CD14-positive monocyte (primary cell): ENCODE measurements at regions not wholly inside any gene's neighbourhood (a gene's known extent, or its start where the extent isn't known, plus 50 kb on each side); places are given as distances from the start of the nearest gene placed in this dataset.

ENCODE experiments used
- DNase-seq, 3 donors: peaks; one replicate each; pipeline ENCODE4 v3.0.0-alpha.2; 2011 to 2022
- H2AFZ ChIP-seq: 2 replicates; pipeline ENCODE4 v1.6.0; 2012; ENCODE audit warnings: mild to moderate bottlenecking, low read depth, low read length, inconsistent platforms; ENCODE audit not compliant: insufficient read depth, poor library complexity, severe bottlenecking
- H3K27ac ChIP-seq, 2 donors: 1 replicate in 1 of 2; 2 replicates in 1 of 2; pipeline ENCODE4 v1.5.1; 2012 to 2013; ENCODE audit warnings: low read length in 2 of 2, control low read depth in 1 of 2, inconsistent platforms in 1 of 2, low read depth in 1 of 2, mild to moderate bottlenecking in 1 of 2
- H3K27me3 ChIP-seq, 2 donors: one replicate each; pipeline versions ENCODE4 v1.6.0 to v1.6.1; 2011 to 2013; ENCODE audit warnings: low read length in 2 of 2; ENCODE audit not compliant: control insufficient read depth in 2 of 2, insufficient read depth in 2 of 2
- H3K36me3 ChIP-seq, 2 donors: replicated peaks in 1 of 2; 1 replicate in 1 of 2; 2 replicates in 1 of 2; pipeline versions ENCODE4 v1.5.1 to v1.6.1; 2012 to 2013; ENCODE audit warnings: low read length in 2 of 2, control low read depth in 1 of 2, inconsistent platforms in 1 of 2, mild to moderate bottlenecking in 1 of 2; ENCODE audit not compliant: insufficient read depth in 2 of 2, control insufficient read depth in 1 of 2
- H3K4me1 ChIP-seq, 2 donors: 1 replicate in 1 of 2; 2 replicates in 1 of 2; pipeline versions ENCODE4 v1.5.1 to v1.6.1; 2012 to 2013; ENCODE audit warnings: low read length in 2 of 2, control low read depth in 1 of 2, inconsistent platforms in 1 of 2, mild to moderate bottlenecking in 1 of 2, moderate library complexity in 1 of 2; ENCODE audit not compliant: insufficient read depth in 2 of 2, control insufficient read depth in 1 of 2
- H3K4me2 ChIP-seq: replicated peaks from 2 replicates; pipeline ENCODE3; 2012; ENCODE audit warnings: low read length, moderate library complexity, mild to moderate bottlenecking; ENCODE audit not compliant: poor library complexity, severe bottlenecking; ENCODE audit errors: extremely low read depth
- H3K4me3 ChIP-seq, 3 experiments: fragments of 200-600 bp in 1 of 3; sonication (generic) in 1 of 3; replicated peaks in 1 of 3; 1 replicate in 2 of 3; 2 replicates in 1 of 3; pipeline ENCODE4 v1.5.1; 2011 to 2013; ENCODE audit warnings: low read length in 3 of 3, mild to moderate bottlenecking in 3 of 3, control low read depth in 2 of 3, low read depth in 2 of 3, inconsistent platforms in 1 of 3, moderate library complexity in 1 of 3
- H3K79me2 ChIP-seq: 2 replicates; pipeline ENCODE4 v1.6.0; 2012; ENCODE audit warnings: mild to moderate bottlenecking, control low read depth, inconsistent platforms, low read length, moderate library complexity; ENCODE audit not compliant: insufficient read depth
- H3K9ac ChIP-seq: 2 replicates; pipeline ENCODE4 v1.6.0; 2017; ENCODE audit warnings: low read length, mild to moderate bottlenecking; ENCODE audit not compliant: insufficient read depth, poor library complexity, severe bottlenecking
- H3K9me3 ChIP-seq, 2 donors: replicated peaks in 1 of 2; 1 replicate in 1 of 2; 2 replicates in 1 of 2; pipeline versions ENCODE4 v1.5.1 to v1.6.1; 2012 to 2013; ENCODE audit warnings: low read length in 2 of 2, control low read depth in 1 of 2; ENCODE audit not compliant: control insufficient read depth in 1 of 2, insufficient read depth in 1 of 2
- H4K20me1 ChIP-seq: 2 replicates; pipeline ENCODE4 v1.6.0; 2012; ENCODE audit warnings: mild to moderate bottlenecking, low read length, control low read depth, moderate library complexity; ENCODE audit not compliant: insufficient read depth
- H3K27ac Mint-ChIP-seq, 7 donors: one replicate each; pipeline ENCODE4 v1.8.0; 2020; ENCODE audit warnings: mild to moderate bottlenecking in 7 of 7, mixed read lengths in 7 of 7, moderate library complexity in 6 of 7, inconsistent platforms in 2 of 7
- H3K27me3 Mint-ChIP-seq, 3 donors: one replicate each; pipeline ENCODE4 v1.8.0; 2021 to 2022; ENCODE audit warnings: low read depth in 3 of 3, mild to moderate bottlenecking in 3 of 3, mixed read lengths in 3 of 3, moderate library complexity in 3 of 3, inconsistent platforms in 1 of 3
- H3K36me3 Mint-ChIP-seq, 2 donors: one replicate each; pipeline ENCODE4 v1.8.0; 2020; ENCODE audit warnings: mixed read lengths in 2 of 2, inconsistent platforms in 1 of 2, mild to moderate bottlenecking in 1 of 2
- H3K4me1 Mint-ChIP-seq: one replicate; pipeline ENCODE4 v1.8.0; 2020; ENCODE audit warnings: mild to moderate bottlenecking, mixed read lengths
- H3K4me3 Mint-ChIP-seq, 2 donors: one replicate each; pipeline ENCODE4 v1.8.0; 2020; ENCODE audit warnings: mild to moderate bottlenecking in 2 of 2, mixed read lengths in 2 of 2, moderate library complexity in 1 of 2
- H3K9me3 Mint-ChIP-seq, 7 donors: one replicate each; pipeline ENCODE4 v1.8.0; 2020 to 2022; ENCODE audit warnings: mixed read lengths in 7 of 7, mild to moderate bottlenecking in 6 of 7, moderate library complexity in 6 of 7, inconsistent platforms in 2 of 7
- WGBS: methylation state at CpG from one replicate; pipeline ENCODE4 v1.1.5; 2013; ENCODE audit warnings: missing lambda C conversion rate; ENCODE audit not compliant: insufficient coverage; 5-methylcytosine and 5-hydroxymethylcytosine counted together
- intact Hi-C, 2 donors: fragments of 100-400 bp; cut with micrococcal nuclease; formaldehyde crosslinking; loops; one replicate each; pipeline versions ENCODE4 v1.15.0 to v1.15.1; 2023
- TF ChIP-seq, protein P1 (sequence below): fragments of 200-600 bp; IDR thresholded peaks from one replicate; pipeline ENCODE4 v1.8.0; 2022; ENCODE audit warnings: antibody characterized with exemption, mild to moderate bottlenecking

DNA sequence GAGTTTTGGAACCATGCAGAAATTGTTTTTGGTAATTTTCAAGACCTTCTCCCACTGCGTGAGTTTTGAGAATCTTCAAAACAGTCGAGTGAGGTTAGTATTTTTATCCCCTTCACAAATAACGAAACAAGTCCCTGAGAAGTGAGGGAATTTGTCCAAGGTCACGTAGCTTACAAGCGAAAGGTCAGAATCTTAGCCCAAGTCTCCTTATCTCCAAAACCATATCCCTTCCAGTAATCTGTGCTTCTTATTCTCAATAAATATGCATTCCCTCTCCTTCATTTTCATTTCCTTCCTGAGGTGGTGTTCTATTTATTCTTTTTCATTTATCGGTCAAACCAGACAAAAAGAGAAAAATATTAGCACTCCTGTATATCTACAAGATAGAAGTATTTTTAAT lies 163.6 kb downstream of the MREG start:
- DNase-seq = no peak
- H3K4me1 ChIP-seq = peaks cover 29 to 31% of the 10 kb centered on the region in 2 donors
- H4K20me1 ChIP-seq = no peaks in the 10 kb centered on the region
- peaks cover 28% of the 10 kb centered on the region for H3K4me1 Mint-ChIP-seq
- H3K9me3 Mint-ChIP-seq = peaks cover 12 to 23% (median 17%) of the 10 kb centered on the region in 7 donors
- H3K27ac ChIP-seq = no peak overlapping the region
- no peak overlapping the region for H3K4me2 ChIP-seq
- no peak overlapping the region for H3K9ac ChIP-seq
- peaks cover 0 to 2% (median 0%) of the 10 kb centered on the region in 3 donors for H3K27me3 Mint-ChIP-seq
- TF ChIP-seq, protein P1, sequence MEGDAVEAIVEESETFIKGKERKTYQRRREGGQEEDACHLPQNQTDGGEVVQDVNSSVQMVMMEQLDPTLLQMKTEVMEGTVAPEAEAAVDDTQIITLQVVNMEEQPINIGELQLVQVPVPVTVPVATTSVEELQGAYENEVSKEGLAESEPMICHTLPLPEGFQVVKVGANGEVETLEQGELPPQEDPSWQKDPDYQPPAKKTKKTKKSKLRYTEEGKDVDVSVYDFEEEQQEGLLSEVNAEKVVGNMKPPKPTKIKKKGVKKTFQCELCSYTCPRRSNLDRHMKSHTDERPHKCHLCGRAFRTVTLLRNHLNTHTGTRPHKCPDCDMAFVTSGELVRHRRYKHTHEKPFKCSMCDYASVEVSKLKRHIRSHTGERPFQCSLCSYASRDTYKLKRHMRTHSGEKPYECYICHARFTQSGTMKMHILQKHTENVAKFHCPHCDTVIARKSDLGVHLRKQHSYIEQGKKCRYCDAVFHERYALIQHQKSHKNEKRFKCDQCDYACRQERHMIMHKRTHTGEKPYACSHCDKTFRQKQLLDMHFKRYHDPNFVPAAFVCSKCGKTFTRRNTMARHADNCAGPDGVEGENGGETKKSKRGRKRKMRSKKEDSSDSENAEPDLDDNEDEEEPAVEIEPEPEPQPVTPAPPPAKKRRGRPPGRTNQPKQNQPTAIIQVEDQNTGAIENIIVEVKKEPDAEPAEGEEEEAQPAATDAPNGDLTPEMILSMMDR = no peak
- no peak overlapping the region for H3K4me3 ChIP-seq
- no peak overlapping the region for H3K4me3 Mint-ChIP-seq
- no peaks in the 10 kb centered on the region for H3K36me3 ChIP-seq
- no peak overlapping the region for H3K27ac Mint-ChIP-seq
- peaks cover 23 to 27% of the 10 kb centered on the region in 2 donors for H3K9me3 ChIP-seq
- no CpG with 5 or more reads among the region's 6 CpGs for WGBS
- H3K36me3 Mint-ChIP-seq = peaks cover 0 to 3% of the 10 kb centered on the region in 2 donors
- H3K27me3 ChIP-seq = no peaks in the 10 kb centered on the region
- H3K79me2 ChIP-seq = no peaks in the 10 kb centered on the region
- no peak overlapping the region for H2AFZ ChIP-seq
- intact Hi-C loops = loop anchor here (5.0 to 10.0 kb wide), 2 partner anchors 53 to 55 kb away; no protein-coding TSS in a partner anchor

DNA sequence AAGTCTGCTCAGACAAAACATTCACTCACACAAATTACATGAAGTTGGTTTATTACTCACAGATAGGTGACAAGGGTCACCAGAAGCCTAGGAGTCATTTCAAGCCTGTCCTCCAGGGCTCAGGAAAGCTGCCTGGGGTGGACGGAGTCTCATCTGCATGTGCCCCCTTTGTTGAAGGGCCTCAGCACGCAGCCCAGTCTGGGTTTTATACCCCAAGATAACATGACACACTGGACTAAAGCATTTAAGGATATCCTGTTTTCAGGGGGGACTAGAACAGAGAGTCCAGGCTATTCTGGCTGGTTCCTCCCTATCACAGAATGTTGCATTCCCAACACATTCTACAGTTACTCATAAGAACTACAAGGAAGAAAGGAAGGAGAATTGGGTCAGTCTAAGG lies 164.7 kb downstream of the MREG start:
- Histone ChIP-seq H3K9me3 (peaks cover 15 to 16% of the 10 kb centered on the region in 2 donors), H3K4me1 (peaks cover 29 to 31% of the 10 kb centered on the region in 2 donors), H2AFZ (no peak overlapping the region), H4K20me1 (no peaks in the 10 kb centered on the region), H3K36me3 (no peaks in the 10 kb centered on the region), H3K79me2 (no peaks in the 10 kb centered on the region), H3K4me2 (no peak overlapping the region), H3K27me3 (no peaks in the 10 kb centered on the region), H3K4me3 (no peak overlapping the region), H3K27ac (no peak overlapping the region), H3K9ac (no peak overlapping the region)
- peaks cover 0 to 2% (median 0%) of the 10 kb centered on the region in 3 donors for H3K27me3 Mint-ChIP-seq
- H3K27ac Mint-ChIP-seq = no peak overlapping the region
- H3K9me3 Mint-ChIP-seq = peaks cover 8 to 16% (median 12%) of the 10 kb centered on the region in 7 donors
- DNase-seq = no peak
- H3K4me3 Mint-ChIP-seq = no peak overlapping the region
- intact Hi-C loops = loop anchor here (5.0 to 10.0 kb wide), 2 partner anchors 54 to 56 kb away; no protein-coding TSS in a partner anchor
- H3K36me3 Mint-ChIP-seq = no peaks in the 10 kb centered on the region
- WGBS = 100% methylated on average over 1 of the region's 2 CpGs
- TF ChIP-seq, protein P1 = no peak
- peaks cover 28% of the 10 kb centered on the region for H3K4me1 Mint-ChIP-seq
